SU-DHL-6 (cell line): ENCODE measurements at regions not wholly inside any gene's neighbourhood (a gene's known extent, or its start where the extent isn't known, plus 50 kb on each side); places are given as distances from the start of the nearest gene placed in this dataset.

ENCODE experiments used
- CTCF ChIP-seq: fragments of 200-600 bp; sonication (generic); IDR thresholded peaks from one replicate; pipeline ENCODE4 v1.5.1; 2017; ENCODE audit warnings: antibody characterized with exemption, mild to moderate bottlenecking, low read length, moderate library complexity; ENCODE audit not compliant: insufficient read depth, poor library complexity, severe bottlenecking
- EZH2phosphoT487 ChIP-seq: fragments of 200-600 bp; sonication (generic), shearing (Covaris generic); conservative IDR thresholded peaks from 2 replicates; pipeline ENCODE4 v1.6.1; 2018; ENCODE audit warnings: mild to moderate bottlenecking, antibody characterized with exemption, low read length, moderate library complexity, mixed read lengths

DNA sequence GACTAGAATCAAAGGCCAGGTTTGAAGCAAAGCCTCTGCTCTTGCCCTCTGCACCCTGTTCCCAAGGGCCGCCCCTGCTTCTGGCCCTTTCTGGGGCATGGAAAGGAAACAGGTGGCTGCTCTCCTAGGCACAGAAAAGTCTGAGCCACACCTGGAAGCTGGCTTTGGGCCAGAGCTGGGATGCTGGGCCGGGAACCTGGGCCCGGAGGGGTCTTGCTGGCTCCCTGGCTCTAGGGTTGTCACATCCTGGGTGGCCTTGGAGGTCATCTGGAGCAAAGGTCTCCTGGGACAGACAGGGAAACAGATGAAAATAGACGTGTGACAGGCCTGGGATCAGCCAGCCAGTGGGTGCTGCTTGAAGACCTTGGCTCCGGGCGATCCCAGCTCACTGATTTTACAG is 74.1 kb upstream of the LHX1 start:
- TF ChIP-seq CTCF, result no peak
- TF ChIP-seq EZH2phosphoT487, result no peak
